Neutrophil (primary cell): ENCODE measurements at regions not wholly inside any gene's neighbourhood (a gene's known extent, or its start where the extent isn't known, plus 50 kb on each side); places are given as distances from the start of the nearest gene placed in this dataset.

Experiments used
- H3K27ac ChIP-seq: fragments of 200-600 bp; sonication (generic); 2 replicates; pipeline ENCODE4 v1.5.1; 2016; ENCODE audit warnings: mild to moderate bottlenecking, moderate library complexity
- H3K27me3 ChIP-seq: fragments of 200-600 bp; sonication (generic); 2 replicates; pipeline ENCODE4 v1.6.0; 2016; ENCODE audit warnings: mild to moderate bottlenecking
- H3K36me3 ChIP-seq: fragments of 200-600 bp; sonication (generic); 2 replicates; pipeline ENCODE4 v1.5.1; 2017
- H3K4me1 ChIP-seq, 2 experiments: fragments of 200-600 bp in 1 of 2; sonication (generic) in 1 of 2; 1 replicate in 1 of 2; 2 replicates in 1 of 2; pipeline versions ENCODE4 v1.5.1 to v1.6.1; 2013 to 2016; ENCODE audit warnings: low read depth in 1 of 2, low read length in 1 of 2, mild to moderate bottlenecking in 1 of 2, moderate library complexity in 1 of 2; ENCODE audit not compliant: control insufficient read depth in 1 of 2, insufficient read depth in 1 of 2
- H3K4me3 ChIP-seq, 2 experiments: fragments of 200-600 bp in 1 of 2; sonication (generic) in 1 of 2; 1 replicate in 1 of 2; 2 replicates in 1 of 2; pipeline ENCODE4 v1.5.1; 2013 to 2016; ENCODE audit warnings: low read depth in 1 of 2, low read length in 1 of 2, mild to moderate bottlenecking in 1 of 2, moderate library complexity in 1 of 2
- H3K9me3 ChIP-seq: fragments of 200-600 bp; sonication (generic); 2 replicates; pipeline ENCODE4 v1.5.1; 2016
- CTCF ChIP-seq: fragments of 200-600 bp; sonication (generic); IDR thresholded peaks from 2 replicates; pipeline ENCODE4 v1.5.1; 2016; ENCODE audit warnings: antibody characterized with exemption

GRCh38 chr3:153572165-153572564 lies 410.1 kb downstream of the RAP2B start:
- Histone ChIP-seq H3K36me3 (no peaks in the 10 kb centered on the region), H3K4me1 (no peaks in the 10 kb centered on the region), H3K27ac (no peak overlapping the region), H3K27me3 (no peaks in the 10 kb centered on the region), H3K9me3 (no peaks in the 10 kb centered on the region), H3K4me3 (no peak overlapping the region)
- no peak for TF ChIP-seq CTCF

- H3K27ac ChIP-seq, result no peak overlapping the region
- TF ChIP-seq CTCF, result no peak
- H3K4me1 ChIP-seq, result no peaks in the 10 kb centered on the region
- H3K27me3 ChIP-seq, result no peaks in the 10 kb centered on the region
- no peak overlapping the region for H3K4me3 ChIP-seq
- H3K9me3 ChIP-seq, result no peaks in the 10 kb centered on the region
- H3K36me3 ChIP-seq, result no peaks in the 10 kb centered on the region
Measured at GRCh38 chr3:153572654-153573053, 410.6 kb downstream of the RAP2B start.

- no peak for TF ChIP-seq CTCF
Measured at GRCh38 chr3:153573481-153573880, 411.5 kb downstream of the RAP2B start.

GRCh38 chr3:153574445-153574844 lies 412.4 kb downstream of the RAP2B start:
- no peaks in the 10 kb centered on the region for H3K36me3 ChIP-seq
- no peaks in the 10 kb centered on the region for H3K4me1 ChIP-seq
- no peaks in the 10 kb centered on the region for H3K9me3 ChIP-seq
- TF ChIP-seq CTCF, result no peak
- no peak overlapping the region for H3K4me3 ChIP-seq
- H3K27ac ChIP-seq, result no peak overlapping the region
- H3K27me3 ChIP-seq, result no peaks in the 10 kb centered on the region

More at GRCh38 chr3:153573481-153573880, 411.5 kb downstream of the RAP2B start:
- Histone ChIP-seq H3K27me3 (no peaks in the 10 kb centered on the region), H3K27ac (no peak overlapping the region), H3K4me3 (no peak overlapping the region), H3K9me3 (no peaks in the 10 kb centered on the region), H3K4me1 (no peaks in the 10 kb centered on the region), H3K36me3 (no peaks in the 10 kb centered on the region)

GRCh38 chr3:153577059-153577736 lies 415.2 kb downstream of the RAP2B start:
- Histone ChIP-seq H3K27ac (no peak overlapping the region), H3K27me3 (no peaks in the 10 kb centered on the region), H3K4me1 (no peaks in the 10 kb centered on the region), H3K36me3 (no peaks in the 10 kb centered on the region), H3K4me3 (no peak overlapping the region), H3K9me3 (no peaks in the 10 kb centered on the region)
- TF ChIP-seq CTCF, result no peak
